GM19452 (cell line): ENCODE measurements at regions not wholly inside any gene's neighbourhood (a gene's known extent, or its start where the extent isn't known, plus 50 kb on each side); places are given as distances from the start of the nearest gene placed in this dataset.
A peak's percentile ranks its signal among the peaks of the same experiment; 100 is the strongest.
"Not testable (repeated sequence)": the region's sequence is repeated elsewhere in the genome, so short reads cannot be mapped to it uniquely, and the experiment has no call there.

ENCODE experiments used
- ATAC-seq: cut with Tn5 transposase; IDR thresholded peaks from one replicate; pipeline ENCODE4 v1.9.1; 2021; ENCODE audit not compliant: unreplicated experiment

GRCh38 chr7:136134503-136134902 is 157.3 kb upstream of the MTPN start:
- no peak for ATAC-seq

DNA sequence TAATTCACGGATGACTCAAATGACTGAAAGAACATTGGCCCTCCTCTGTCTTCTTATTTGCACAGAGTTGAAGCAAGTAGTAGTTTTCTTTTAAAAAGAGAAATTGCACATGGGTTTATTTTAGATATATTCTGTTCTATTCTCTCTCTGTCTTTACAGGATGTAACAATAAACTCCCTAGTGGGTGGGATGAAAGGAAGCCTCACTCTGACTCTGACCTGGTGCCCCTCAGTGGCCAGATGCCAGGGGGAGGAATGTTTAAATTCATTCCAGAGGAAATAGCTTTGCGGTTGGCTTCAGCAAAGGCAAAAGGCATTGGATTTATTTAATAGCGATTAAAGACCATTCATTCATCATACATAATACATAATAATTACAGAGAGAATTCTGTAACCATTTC is 156.4 kb upstream of the MTPN start:
- no peak for ATAC-seq

DNA sequence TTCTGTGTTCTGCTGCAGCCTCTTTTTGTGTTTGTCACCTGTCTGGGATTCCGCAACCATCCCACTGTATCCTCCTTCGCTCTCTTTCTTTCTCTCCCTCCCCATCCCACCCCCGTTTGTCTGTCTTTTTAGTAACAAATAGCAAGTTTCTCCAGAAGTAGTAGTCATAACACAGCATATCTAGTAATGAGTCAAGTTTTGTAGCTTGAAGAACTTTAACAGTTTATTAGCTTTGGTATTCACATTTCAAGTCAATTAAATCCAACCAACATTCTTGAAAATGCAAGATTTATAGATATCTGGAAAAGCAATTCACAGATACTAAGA is 154.1 kb upstream of the MTPN start:
- ATAC-seq: no peak

DNA sequence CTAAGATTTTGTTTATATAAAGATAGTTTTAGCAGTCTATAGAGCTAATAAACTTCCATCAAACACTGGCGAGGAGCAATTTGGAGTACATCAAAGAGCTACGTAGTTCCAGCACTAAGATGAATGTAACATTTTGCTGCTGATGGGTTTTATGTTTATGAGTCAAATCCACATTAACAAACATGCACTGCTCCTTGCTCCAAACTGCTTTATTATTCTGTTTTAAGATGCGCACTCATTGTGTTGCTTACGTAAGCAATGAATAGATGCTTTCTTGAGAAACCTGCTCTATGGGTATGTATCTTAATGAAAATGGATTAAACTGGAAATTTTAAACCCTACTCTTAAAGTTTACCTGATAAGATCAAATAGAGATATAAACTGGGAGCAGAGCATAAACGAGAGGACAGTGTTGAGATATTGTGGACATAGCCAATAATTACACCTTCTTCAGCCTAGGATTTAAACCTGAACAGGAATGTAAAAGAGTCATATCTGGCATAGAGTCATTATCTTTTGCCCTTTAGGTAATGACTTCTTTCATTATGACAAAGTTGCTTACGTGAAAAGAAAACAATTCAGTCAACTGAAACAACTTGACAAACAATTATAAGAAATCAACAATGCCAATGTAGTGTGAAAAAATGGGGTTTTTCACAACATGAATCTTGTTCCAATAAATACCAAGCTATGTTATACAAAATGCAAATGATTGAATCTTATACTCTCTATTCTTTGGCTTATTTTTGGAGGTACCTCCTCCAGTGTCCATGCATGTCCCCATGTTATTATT is 153.5 kb upstream of the MTPN start:
- no peak for ATAC-seq

- no peak for ATAC-seq
Measured at GRCh38 chr7:136128050-136128449, 150.9 kb upstream of the MTPN start.

DNA sequence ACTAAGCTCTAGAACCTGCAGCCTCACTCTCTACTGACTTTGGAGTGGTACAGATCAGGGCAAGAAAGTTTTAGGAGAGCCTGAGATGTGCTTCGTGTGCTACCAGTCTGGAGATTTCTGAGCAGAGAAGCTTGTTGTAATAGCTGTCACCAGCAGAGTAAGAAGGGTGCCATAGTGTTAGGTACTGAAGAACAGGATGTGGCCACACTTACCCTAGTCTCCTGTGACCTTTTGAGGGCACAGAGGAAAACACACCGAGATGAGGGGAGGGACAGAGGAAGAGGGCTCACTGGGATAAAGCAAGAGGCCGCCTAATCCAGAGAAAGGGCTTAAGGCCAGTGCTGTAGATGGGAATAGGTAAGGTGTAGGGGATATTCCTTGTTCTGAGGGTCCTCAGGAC is 146.2 kb upstream of the MTPN start:
- ATAC-seq: no peak

- no peak for ATAC-seq
Measured at GRCh38 chr7:136122026-136122425, 144.9 kb upstream of the MTPN start.

DNA sequence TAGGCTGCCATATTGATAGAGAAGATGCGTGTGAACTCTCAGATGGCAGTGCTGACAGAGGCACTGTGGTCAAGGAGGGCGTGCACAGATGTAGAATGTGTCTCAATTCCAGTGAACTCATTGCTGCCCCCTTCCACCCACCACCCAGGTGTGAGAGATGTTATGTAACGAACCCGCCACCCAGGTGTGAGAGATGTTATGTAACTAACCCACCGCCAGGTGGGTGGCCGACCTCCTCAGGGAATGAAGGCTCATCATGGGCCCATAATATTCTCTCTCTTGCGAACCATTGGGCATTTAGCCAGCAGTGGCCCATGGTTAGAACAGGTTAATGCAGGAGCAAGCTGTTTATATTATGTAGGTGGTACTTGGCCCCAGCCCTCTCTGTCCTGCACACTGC is 140.4 kb upstream of the MTPN start:
- ATAC-seq: no peak

- ATAC-seq: no peak
Measured at GRCh38 chr7:136116186-136116585, 139.0 kb upstream of the MTPN start.

- peak; percentile 96 for ATAC-seq
Measured at GRCh38 chr7:136114966-136115762, 138.0 kb upstream of the MTPN start.

DNA sequence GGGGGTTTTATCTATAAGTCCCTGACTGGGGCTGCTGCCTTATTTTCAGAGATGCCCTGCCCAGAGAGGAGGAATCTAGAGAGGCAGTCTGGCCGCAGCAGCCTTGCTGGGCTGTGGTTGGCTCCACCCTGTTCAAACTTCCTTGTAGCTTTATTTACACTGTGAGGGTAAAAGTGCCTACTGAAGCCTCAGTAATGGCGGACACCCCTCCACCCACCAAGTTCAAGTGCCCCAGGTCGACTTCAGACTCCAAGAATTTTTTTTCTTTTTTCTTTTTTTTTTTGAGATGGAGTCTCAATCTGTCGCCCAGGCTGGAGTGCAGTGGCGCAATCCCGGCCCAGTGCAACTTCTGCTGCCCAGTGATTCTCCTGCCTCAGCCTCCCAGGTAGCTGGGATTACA is 137.3 kb upstream of the MTPN start:
- ATAC-seq: not testable (repeated sequence)

- ATAC-seq: not testable (repeated sequence)
Measured at GRCh38 chr7:136109037-136109436, 131.9 kb upstream of the MTPN start.

DNA sequence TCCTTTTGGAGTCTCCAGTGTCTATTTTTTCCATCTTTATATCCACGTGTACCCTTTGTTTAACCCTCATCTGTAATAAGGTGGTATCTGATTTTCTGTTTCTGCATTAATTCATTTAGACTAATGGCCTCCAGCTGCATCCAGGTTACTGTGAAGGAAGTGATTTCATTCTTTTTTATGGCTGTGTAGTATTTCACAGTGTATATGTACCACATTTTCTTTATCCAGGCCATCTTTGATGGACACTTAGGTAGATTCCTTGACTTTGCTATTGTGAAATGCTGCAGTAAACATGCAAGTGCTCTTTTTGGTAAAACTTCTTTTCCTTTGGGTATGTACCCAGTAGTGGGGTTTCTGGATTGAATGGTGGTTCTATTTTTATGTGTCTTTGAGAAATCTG is 128.0 kb upstream of the MTPN start:
- no peak for ATAC-seq

GRCh38 chr7:136104269-136104603 is 127.1 kb upstream of the MTPN start:
- ATAC-seq: no peak

DNA sequence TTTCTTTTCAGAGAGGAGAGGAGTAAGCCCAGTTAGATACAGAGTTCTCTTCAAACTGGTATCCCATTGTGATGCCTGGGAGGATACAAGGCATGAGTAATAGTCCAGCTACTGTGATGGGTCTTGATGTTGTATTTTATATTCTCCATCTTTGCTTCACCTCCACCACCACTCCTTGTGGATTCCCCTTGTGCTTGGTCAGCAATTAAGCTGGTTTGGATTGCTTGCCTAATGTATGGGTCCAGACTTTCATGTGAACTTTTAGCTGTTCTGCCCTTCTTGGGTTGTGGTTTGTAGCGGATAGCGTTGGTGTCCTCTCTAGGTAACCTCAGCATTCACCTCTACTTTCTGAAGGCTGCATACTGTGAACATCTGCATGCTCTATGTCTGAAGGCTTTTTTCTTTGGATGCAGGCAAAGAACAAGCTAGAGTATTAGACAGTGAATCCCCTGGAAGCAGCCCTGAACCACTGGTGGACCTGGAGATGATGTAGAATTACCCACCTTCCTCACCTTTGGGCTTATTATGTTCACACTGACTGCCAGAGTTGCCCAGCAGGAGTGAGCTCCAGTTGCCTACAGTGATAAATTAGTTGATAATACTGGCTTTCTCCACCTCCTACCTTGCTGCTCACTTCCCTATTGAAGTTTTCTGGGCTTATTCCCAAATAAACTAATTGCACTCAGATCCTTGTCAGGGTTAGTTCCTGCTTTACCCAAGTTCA is 126.5 kb upstream of the MTPN start:
- ATAC-seq: no peak

GRCh38 chr7:136102881-136103280 is 125.7 kb upstream of the MTPN start:
- no peak for ATAC-seq

GRCh38 chr7:136092714-136093113 is 115.6 kb upstream of the MTPN start:
- ATAC-seq: not testable (repeated sequence)

GRCh38 chr7:136087881-136088280 is 110.7 kb upstream of the MTPN start:
- no peak for ATAC-seq

GRCh38 chr7:136086712-136087111 is 109.6 kb upstream of the MTPN start:
- peak; percentile 97 for ATAC-seq

- ATAC-seq: no peak
Measured at GRCh38 chr7:136079934-136080333, 102.8 kb upstream of the MTPN start.

GRCh38 chr7:136079478-136079892 is 102.3 kb upstream of the MTPN start:
- ATAC-seq: no peak

DNA sequence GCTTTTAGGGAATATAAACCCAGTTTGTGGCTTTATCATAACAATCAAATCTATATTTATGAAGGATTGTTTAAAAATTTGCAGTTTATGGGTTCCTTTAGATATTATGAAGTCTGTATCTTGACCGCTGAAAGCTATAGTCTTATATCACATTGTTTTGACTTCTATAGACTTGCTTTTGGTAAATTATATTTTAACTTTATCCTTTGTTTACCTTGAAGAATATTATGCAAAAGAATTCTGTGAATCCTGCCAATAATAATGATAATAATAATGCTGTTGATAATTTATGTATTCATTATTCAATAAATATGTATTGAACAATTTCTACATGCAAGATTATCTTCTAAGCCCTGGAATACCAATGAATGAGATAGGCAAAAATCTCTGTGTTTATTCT is 101.9 kb upstream of the MTPN start:
- ATAC-seq: no peak
